ENCODE measurements at regions not wholly inside any gene's neighbourhood (a gene's known extent, or its start where the extent isn't known, plus 50 kb on each side); places are given as distances from the start of the nearest gene placed in this dataset.

- no peak overlapping the region for H3K4me3 ChIP-seq (ENCODE audit: low read depth, low read length)
- no peak for DNase-seq (ENCODE audit: low read depth)
Observed at GRCh38 chr20:6882561-6883291, 115.2 kb downstream of the BMP2 start.

GRCh38 chr20:6884114-6884513 lies 116.6 kb downstream of the BMP2 start:
- no peak overlapping the region for H3K4me3 ChIP-seq (ENCODE audit: low read depth, low read length)
- no peak for DNase-seq (ENCODE audit: low read depth)

- no peak for DNase-seq (ENCODE audit: low read depth)
- H3K4me3 ChIP-seq (ENCODE audit: low read depth, low read length), result no peak overlapping the region
Observed at GRCh38 chr20:6886065-6886729, 118.7 kb downstream of the BMP2 start.

- no peak for DNase-seq (ENCODE audit: low read depth)
- H3K4me3 ChIP-seq (ENCODE audit: low read depth, low read length), result no peak overlapping the region
Observed at GRCh38 chr20:6887966-6888365, 120.5 kb downstream of the BMP2 start.

GRCh38 chr20:6888736-6889395 lies 121.4 kb downstream of the BMP2 start:
- no peak for DNase-seq (ENCODE audit: low read depth)
- H3K4me3 ChIP-seq (ENCODE audit: low read depth, low read length), result no peak overlapping the region

- no peak overlapping the region for H3K4me3 ChIP-seq (ENCODE audit: low read depth, low read length)
- no peak for DNase-seq (ENCODE audit: low read depth)
Observed at GRCh38 chr20:6892724-6893123, 125.2 kb downstream of the BMP2 start.

- no peak overlapping the region for H3K4me3 ChIP-seq (ENCODE audit: low read depth, low read length)
- DNase-seq (ENCODE audit: low read depth), result no peak
Observed at GRCh38 chr20:6898928-6899327, 131.4 kb downstream of the BMP2 start.

- no peak overlapping the region for H3K4me3 ChIP-seq (ENCODE audit: low read depth, low read length)
- no peak for DNase-seq (ENCODE audit: low read depth)
Observed at GRCh38 chr20:6906871-6907270, 139.4 kb downstream of the BMP2 start.

- H3K4me3 ChIP-seq (ENCODE audit: low read depth, low read length), result no peak overlapping the region
- DNase-seq (ENCODE audit: low read depth), result no peak
Observed at GRCh38 chr20:6908673-6909072, 141.2 kb downstream of the BMP2 start.

- H3K4me3 ChIP-seq (ENCODE audit: low read depth, low read length), result no peak overlapping the region
- DNase-seq (ENCODE audit: low read depth), result no peak
Observed at GRCh38 chr20:6909608-6910007, 142.1 kb downstream of the BMP2 start.

GRCh38 chr20:6914986-6915385 lies 147.5 kb downstream of the BMP2 start:
- DNase-seq (ENCODE audit: low read depth), result no peak
- H3K4me3 ChIP-seq (ENCODE audit: low read depth, low read length), result no peak overlapping the region

GRCh38 chr20:6916938-6917337 lies 149.5 kb downstream of the BMP2 start:
- DNase-seq (ENCODE audit: low read depth), result no peak

GRCh38 chr20:6919792-6920468 lies 152.4 kb downstream of the BMP2 start:
- DNase-seq (ENCODE audit: low read depth), result no peak

More at GRCh38 chr20:6916938-6917337, 149.5 kb downstream of the BMP2 start:
- H3K4me3 ChIP-seq (ENCODE audit: low read depth, low read length), result no peak overlapping the region

GRCh38 chr20:6920991-6921613 lies 153.6 kb downstream of the BMP2 start:
- DNase-seq (ENCODE audit: low read depth), result no peak
- no peak overlapping the region for H3K4me3 ChIP-seq (ENCODE audit: low read depth, low read length)

More at GRCh38 chr20:6919792-6920468, 152.4 kb downstream of the BMP2 start:
- no peak overlapping the region for H3K4me3 ChIP-seq (ENCODE audit: low read depth, low read length)

GRCh38 chr20:6921717-6922386 lies 154.4 kb downstream of the BMP2 start:
- no peak overlapping the region for H3K4me3 ChIP-seq (ENCODE audit: low read depth, low read length)
- DNase-seq (ENCODE audit: low read depth), result no peak

- no peak overlapping the region for H3K4me3 ChIP-seq (ENCODE audit: low read depth, low read length)
- DNase-seq (ENCODE audit: low read depth), result no peak
Observed at GRCh38 chr20:6924681-6925080, 157.2 kb downstream of the BMP2 start.

- no peak overlapping the region for H3K4me3 ChIP-seq (ENCODE audit: low read depth, low read length)
- no peak for DNase-seq (ENCODE audit: low read depth)
Observed at GRCh38 chr20:6925744-6926278, 158.3 kb downstream of the BMP2 start.

GRCh38 chr20:6940048-6940447 lies 172.6 kb downstream of the BMP2 start:
- H3K4me3 ChIP-seq (ENCODE audit: low read depth, low read length), result no peak overlapping the region
- no peak for DNase-seq (ENCODE audit: low read depth)

- no peak for DNase-seq (ENCODE audit: low read depth)
Observed at GRCh38 chr20:6940876-6941275, 173.4 kb downstream of the BMP2 start.

More at GRCh38 chr20:6940876-6941275, 173.4 kb downstream of the BMP2 start:
- no peak overlapping the region for H3K4me3 ChIP-seq (ENCODE audit: low read depth, low read length)

All from skeletal muscle cell (primary cell).